Loucy (cell line): ENCODE measurements at regions not wholly inside any gene's neighbourhood (a gene's known extent, or its start where the extent isn't known, plus 50 kb on each side); places are given as distances from the start of the nearest gene placed in this dataset.

Source experiments
- H2AFZ ChIP-seq: fragments of 200-600 bp; sonication (generic); 2 replicates; pipeline ENCODE4 v1.6.0; 2016; ENCODE audit warnings: antibody characterized with exemption, mild to moderate bottlenecking, low read length, moderate library complexity
- H3F3A ChIP-seq: fragments of 200-600 bp; 2 replicates; pipeline ENCODE4 v1.6.0; 2016; ENCODE audit warnings: antibody characterized with exemption, low read depth, mild to moderate bottlenecking
- H3K27me3 ChIP-seq: fragments of 200-600 bp; sonication (generic); 2 replicates; pipeline ENCODE4 v1.6.1; 2014; ENCODE audit warnings: low read length, mild to moderate bottlenecking; ENCODE audit not compliant: insufficient read depth, poor library complexity, severe bottlenecking
- H3K36me3 ChIP-seq: fragments of 200-600 bp; sonication (generic); 2 replicates; pipeline ENCODE4 v1.6.1; 2016; ENCODE audit warnings: low read length; ENCODE audit not compliant: insufficient read depth
- H3K4me1 ChIP-seq: fragments of 200-600 bp; sonication (generic); 2 replicates; pipeline ENCODE4 v1.5.1; 2014; ENCODE audit warnings: low read length, mild to moderate bottlenecking; ENCODE audit not compliant: insufficient read depth, poor library complexity, severe bottlenecking
- H3K4me2 ChIP-seq: fragments of 200-600 bp; sonication (generic); 2 replicates; pipeline ENCODE4 v1.6.0; 2014; ENCODE audit warnings: antibody characterized with exemption, low read length, low read depth, mild to moderate bottlenecking; ENCODE audit not compliant: poor library complexity, severe bottlenecking
- H3K4me3 ChIP-seq: fragments of 200-600 bp; sonication (generic); 2 replicates; pipeline ENCODE4 v1.5.1; 2014; ENCODE audit warnings: low read length, mild to moderate bottlenecking, mixed read lengths; ENCODE audit not compliant: poor library complexity, severe bottlenecking
- H3K79me2 ChIP-seq: fragments of 200-600 bp; sonication (generic); 2 replicates; pipeline ENCODE4 v1.6.1; 2014; ENCODE audit warnings: low read length; ENCODE audit not compliant: insufficient read depth
- H3K9ac ChIP-seq: fragments of 200-600 bp; sonication (generic); 2 replicates; pipeline ENCODE4 v1.6.0; 2014; ENCODE audit warnings: mild to moderate bottlenecking, low read depth, low read length, moderate library complexity; ENCODE audit not compliant: poor library complexity, severe bottlenecking
- H3K9me2 ChIP-seq: fragments of 200-600 bp; sonication (generic); replicated peaks from 2 replicates; pipeline ENCODE4 v1.6.1; 2016; ENCODE audit warnings: low read depth, low read length, mixed read lengths
- H3K9me3 ChIP-seq: fragments of 200-600 bp; sonication (generic); 2 replicates; pipeline ENCODE4 v1.6.1; 2014; ENCODE audit warnings: mild to moderate bottlenecking, antibody characterized with exemption, low read length, low read depth; ENCODE audit not compliant: insufficient read depth
- H4K20me1 ChIP-seq: fragments of 200-600 bp; sonication (generic); 2 replicates; pipeline ENCODE4 v1.6.0; 2014; ENCODE audit warnings: antibody characterized with exemption, low read length, mild to moderate bottlenecking; ENCODE audit not compliant: insufficient read depth, poor library complexity, severe bottlenecking
- EZH2phosphoT487 ChIP-seq: fragments of 200-600 bp; IDR thresholded peaks from 2 replicates; pipeline ENCODE4 v1.6.1; 2018; ENCODE audit warnings: antibody characterized with exemption, mild to moderate bottlenecking, moderate library complexity, borderline replicate concordance
- TF ChIP-seq, protein P1 (sequence below): fragments of 200-600 bp; sonication (generic); conservative IDR thresholded peaks from 2 replicates; pipeline ENCODE4 v1.5.1; 2014; ENCODE audit warnings: mild to moderate bottlenecking, antibody characterized with exemption, low read length

DNA sequence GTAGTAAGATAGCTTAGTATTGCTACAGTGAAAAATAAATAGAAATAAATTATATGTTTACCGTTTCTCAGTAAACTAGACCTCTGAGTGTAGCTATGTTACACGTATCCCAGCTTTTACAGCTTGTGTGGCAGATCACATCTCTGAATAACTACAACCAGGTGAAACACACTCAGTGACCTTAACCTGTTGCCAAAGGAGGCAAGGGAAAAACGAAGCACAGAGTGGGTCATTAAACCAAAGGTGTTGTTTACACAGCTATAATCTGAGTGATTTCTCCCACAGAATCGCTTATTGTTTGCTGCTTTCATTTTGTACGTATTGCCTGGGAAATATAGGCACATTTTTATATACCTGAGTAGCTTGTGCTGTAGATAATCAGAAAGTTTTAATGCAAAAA, 688.2 kb upstream of the KIF2B start:
- Histone ChIP-seq H3K4me2 (no peak overlapping the region), H3K9me3 (no peaks in the 10 kb centered on the region), H3K36me3 (no peaks in the 10 kb centered on the region), H3F3A (no peaks in the 10 kb centered on the region), H3K4me3 (no peak overlapping the region), H3K9me2 (no peaks in the 10 kb centered on the region), H3K9ac (no peak overlapping the region), H3K27me3 (no peaks in the 10 kb centered on the region), H3K4me1 (no peaks in the 10 kb centered on the region), H3K79me2 (no peaks in the 10 kb centered on the region), H4K20me1 (no peaks in the 10 kb centered on the region), H2AFZ (no peak overlapping the region)
- TF ChIP-seq, protein P1, sequence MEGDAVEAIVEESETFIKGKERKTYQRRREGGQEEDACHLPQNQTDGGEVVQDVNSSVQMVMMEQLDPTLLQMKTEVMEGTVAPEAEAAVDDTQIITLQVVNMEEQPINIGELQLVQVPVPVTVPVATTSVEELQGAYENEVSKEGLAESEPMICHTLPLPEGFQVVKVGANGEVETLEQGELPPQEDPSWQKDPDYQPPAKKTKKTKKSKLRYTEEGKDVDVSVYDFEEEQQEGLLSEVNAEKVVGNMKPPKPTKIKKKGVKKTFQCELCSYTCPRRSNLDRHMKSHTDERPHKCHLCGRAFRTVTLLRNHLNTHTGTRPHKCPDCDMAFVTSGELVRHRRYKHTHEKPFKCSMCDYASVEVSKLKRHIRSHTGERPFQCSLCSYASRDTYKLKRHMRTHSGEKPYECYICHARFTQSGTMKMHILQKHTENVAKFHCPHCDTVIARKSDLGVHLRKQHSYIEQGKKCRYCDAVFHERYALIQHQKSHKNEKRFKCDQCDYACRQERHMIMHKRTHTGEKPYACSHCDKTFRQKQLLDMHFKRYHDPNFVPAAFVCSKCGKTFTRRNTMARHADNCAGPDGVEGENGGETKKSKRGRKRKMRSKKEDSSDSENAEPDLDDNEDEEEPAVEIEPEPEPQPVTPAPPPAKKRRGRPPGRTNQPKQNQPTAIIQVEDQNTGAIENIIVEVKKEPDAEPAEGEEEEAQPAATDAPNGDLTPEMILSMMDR = no peak
- TF ChIP-seq EZH2phosphoT487 = no peak

DNA sequence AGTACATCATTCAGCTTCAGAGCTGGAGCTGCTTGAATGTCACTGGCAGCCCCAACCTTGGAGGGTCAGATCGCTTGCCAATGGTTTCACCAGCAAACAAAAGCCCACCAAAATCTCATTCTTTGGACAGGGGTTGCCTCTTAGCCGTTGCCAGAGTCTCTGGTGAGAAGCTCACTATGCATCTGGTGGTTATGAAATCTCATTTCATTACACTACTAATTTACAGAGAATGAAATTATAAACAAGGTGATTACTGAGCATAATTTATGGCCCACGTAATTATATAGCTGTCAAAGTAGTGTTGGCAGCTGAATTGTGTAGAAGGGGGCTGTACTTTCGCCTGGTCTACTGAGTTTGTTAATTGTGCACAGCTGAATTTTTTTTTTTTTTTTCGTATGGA, 688.9 kb upstream of the KIF2B start:
- Histone ChIP-seq H3K79me2 (no peaks in the 10 kb centered on the region), H3K9me2 (no peaks in the 10 kb centered on the region), H3K9ac (no peak overlapping the region), H3K4me1 (no peaks in the 10 kb centered on the region), H4K20me1 (no peaks in the 10 kb centered on the region), H3K4me2 (no peak overlapping the region), H3K9me3 (no peaks in the 10 kb centered on the region), H3F3A (no peaks in the 10 kb centered on the region), H3K36me3 (no peaks in the 10 kb centered on the region), H3K4me3 (no peak overlapping the region), H2AFZ (no peak overlapping the region), H3K27me3 (no peaks in the 10 kb centered on the region)
- TF ChIP-seq EZH2phosphoT487 = no peak
- TF ChIP-seq, protein P1 = no peak

DNA sequence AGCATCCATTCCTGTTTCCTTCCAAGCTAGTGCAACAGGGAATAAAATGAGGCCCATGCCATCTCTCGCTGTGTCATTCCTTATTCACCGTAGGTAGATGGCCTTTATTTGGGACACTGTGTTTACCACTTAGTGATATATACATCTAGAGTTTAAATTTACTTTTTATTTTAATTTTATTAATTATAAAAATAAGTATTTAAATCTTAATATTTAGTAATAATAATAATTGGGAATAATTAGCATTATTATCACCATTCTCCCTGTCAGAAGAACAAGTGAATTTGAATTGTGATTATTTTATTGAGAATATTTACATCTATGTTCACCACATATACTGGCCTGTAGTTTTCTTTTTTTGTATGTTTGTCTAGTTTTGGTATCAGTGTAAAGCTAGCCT, 692.9 kb upstream of the KIF2B start:
- Histone ChIP-seq H3K36me3 (no peaks in the 10 kb centered on the region), H3K9me2 (no peaks in the 10 kb centered on the region), H3K4me3 (no peak overlapping the region), H3F3A (no peaks in the 10 kb centered on the region), H4K20me1 (no peaks in the 10 kb centered on the region), H3K27me3 (no peaks in the 10 kb centered on the region), H3K4me1 (no peaks in the 10 kb centered on the region), H3K79me2 (no peaks in the 10 kb centered on the region), H3K9ac (no peak overlapping the region), H3K4me2 (no peak overlapping the region), H2AFZ (no peak overlapping the region), H3K9me3 (no peaks in the 10 kb centered on the region)
- TF ChIP-seq EZH2phosphoT487 = no peak
- TF ChIP-seq, protein P1 = no peak
